HCT116 (cell line): ENCODE measurements at regions not wholly inside any gene's neighbourhood (a gene's known extent, or its start where the extent isn't known, plus 50 kb on each side); places are given as distances from the start of the nearest gene placed in this dataset.

Source experiments
- ATAC-seq: fragments of 200-7000 bp; cut with Tn5 transposase; 2 replicates; pipeline ENCODE4 v1.9.1; 2020; ENCODE audit warnings: mild to moderate bottlenecking, moderate library complexity
- BruUV-seq: library from RNA; stranded (reverse); fragments of 400-500 nt; replicated peaks from 2 replicates; lab custom pipeline; 2021; lab: Mats Ljungman, UMichigan
- CTCF ChIA-PET: fragments of 300-600 bp; sonication (Branson Sonifier 250); formaldehyde crosslinking; loops from one replicate; lab custom pipeline; 2021; ENCODE audit warnings: antibody characterized with exemption; lab: Charles Lee
- POLR2A ChIA-PET: fragments of 300-600, 350-600 bp; sonication (Branson Sonifier 250); formaldehyde crosslinking; loops from one replicate; lab custom pipeline; 2021; ENCODE audit warnings: antibody characterized with exemption; lab: Charles Lee
- RAD21 ChIA-PET, 2 experiments: fragments of 300-600 bp; sonication (Branson Sonifier 250); formaldehyde crosslinking; loops; one replicate each; lab custom pipeline; 2023; ENCODE audit warnings: low total read pairs in 2 of 2; ENCODE audit not compliant: uncharacterized antibody in 2 of 2, unreplicated experiment in 2 of 2, low non-redundant PET in 1 of 2; lab: Charles Lee
- DNase-seq: peaks from one replicate; pipeline ENCODE4 v3.0.0-alpha.2; 2010; ENCODE audit warnings: low read depth, low spot score
- H2AFZ ChIP-seq: fragments of 200-600 bp; shearing (Covaris generic), sonication (generic); 2 replicates; pipeline ENCODE4 v1.6.1; 2017; ENCODE audit warnings: low read depth, mixed run types, mixed read lengths, antibody characterized with exemption, low read length; ENCODE audit not compliant: poor library complexity, severe bottlenecking
- H3K27ac ChIP-seq: 2 replicates; pipeline ENCODE4 v1.5.1; 2012; ENCODE audit warnings: low read depth, low read length
- H3K27me3 ChIP-seq: fragments of 200-600 bp; sonication (generic); 2 replicates; pipeline ENCODE4 v1.6.1; 2016; ENCODE audit warnings: mixed run types, low read length, mixed read lengths; ENCODE audit not compliant: insufficient read depth
- H3K36me3 ChIP-seq, 2 experiments: fragments of 200-500 bp in 1 of 2; fragments of 200-600 bp in 1 of 2; sonication (Bioruptor generic) in 1 of 2; sonication (generic) in 1 of 2; 2 replicates each; pipeline versions ENCODE4 v1.5.1 to v1.6.1; 2014 to 2016; ENCODE audit warnings: low read length in 2 of 2, inconsistent platforms in 1 of 2, mixed read lengths in 1 of 2, mixed run types in 1 of 2; ENCODE audit not compliant: insufficient read depth in 2 of 2, control insufficient read depth in 1 of 2
- H3K4me1 ChIP-seq, 2 experiments: fragments of 200-600 bp in 1 of 2; sonication (generic) in 1 of 2; 2 replicates each; pipeline versions ENCODE4 v1.5.1 to v1.6.1; 2012 to 2017; ENCODE audit warnings: low read length in 2 of 2, inconsistent platforms in 1 of 2, mild to moderate bottlenecking in 1 of 2, mixed read lengths in 1 of 2, mixed run types in 1 of 2, moderate library complexity in 1 of 2; ENCODE audit not compliant: insufficient read depth in 2 of 2, control insufficient read depth in 1 of 2
- H3K4me2 ChIP-seq: fragments of 200-600 bp; sonication (generic); 2 replicates; pipeline ENCODE4 v1.6.1; 2017; ENCODE audit warnings: mixed run types, low read length, mixed read lengths
- H3K4me3 ChIP-seq, 2 experiments: fragments of 200-600 bp in 1 of 2; sonication (generic) in 1 of 2; replicated peaks in 1 of 2; 2 replicates each; pipeline ENCODE4 v1.5.1; 2011 to 2016; ENCODE audit warnings: low read length in 2 of 2, control low read depth in 1 of 2, low read depth in 1 of 2, mild to moderate bottlenecking in 1 of 2, mixed read lengths in 1 of 2, mixed run types in 1 of 2
- H3K79me2 ChIP-seq: fragments of 200-600 bp; sonication (generic); 2 replicates; pipeline ENCODE4 v1.6.1; 2017; ENCODE audit warnings: mild to moderate bottlenecking, mixed run types, low read length, moderate library complexity, mixed read lengths; ENCODE audit not compliant: insufficient read depth
- H3K9ac ChIP-seq: fragments of 200-600 bp; sonication (generic); 2 replicates; pipeline ENCODE4 v1.6.1; 2016; ENCODE audit warnings: low read length, mixed read lengths
- H3K9me2 ChIP-seq: fragments of 200-600 bp; sonication (generic), shearing (Covaris generic); 2 replicates; pipeline ENCODE4 v1.6.1; 2017; ENCODE audit warnings: mixed run types, mild to moderate bottlenecking, moderate library complexity; ENCODE audit not compliant: insufficient read depth
- H3K9me3 ChIP-seq, 2 experiments: fragments of 200-500 bp in 1 of 2; fragments of 200-600 bp in 1 of 2; sonication (Bioruptor generic) in 1 of 2; sonication (generic) in 1 of 2; 2 replicates each; pipeline ENCODE4 v1.6.1; 2014 to 2017; ENCODE audit warnings: low read length in 2 of 2, mixed read lengths in 2 of 2, inconsistent platforms in 1 of 2, low read depth in 1 of 2, mild to moderate bottlenecking in 1 of 2, mixed run types in 1 of 2, moderate library complexity in 1 of 2; ENCODE audit not compliant: control insufficient read depth in 1 of 2, insufficient read depth in 1 of 2
- H4K20me1 ChIP-seq: fragments of 200-600 bp; sonication (generic), shearing (Covaris generic); 2 replicates; pipeline ENCODE4 v1.6.1; 2017; ENCODE audit warnings: mixed run types, mild to moderate bottlenecking, moderate library complexity; ENCODE audit not compliant: insufficient read depth
- CBX3 ChIP-seq: IDR thresholded peaks from 2 replicates; pipeline ENCODE4 v1.6.1; 2012; ENCODE audit warnings: low read depth
- CEBPB ChIP-seq: IDR thresholded peaks from 2 replicates; pipeline ENCODE4 v1.6.1; 2012; ENCODE audit warnings: low read depth
- CTCF ChIP-seq, 3 experiments: fragments of 200-600 bp in 1 of 3; sonication (generic) in 1 of 3; IDR thresholded peaks in 2 of 3; conservative IDR thresholded peaks in 1 of 3; 2 replicates each; pipeline ENCODE4 v1.5.1; 2012 to 2017; ENCODE audit warnings: low read depth in 2 of 3, low read length in 2 of 3, antibody characterized with exemption in 1 of 3, borderline replicate concordance in 1 of 3, control low read depth in 1 of 3, mild to moderate bottlenecking in 1 of 3, mixed read lengths in 1 of 3, mixed run types in 1 of 3, moderate library complexity in 1 of 3; ENCODE audit not compliant: insufficient read depth in 1 of 3
- EGR1 ChIP-seq: IDR thresholded peaks from 2 replicates; pipeline ENCODE4 v1.6.1; 2012; ENCODE audit warnings: low read depth
- ELF1 ChIP-seq: IDR thresholded peaks from 2 replicates; pipeline ENCODE4 v1.6.1; 2012; ENCODE audit warnings: low read depth, borderline replicate concordance
- EZH2 ChIP-seq: fragments of 200-600 bp; sonication (generic); IDR thresholded peaks from 2 replicates; pipeline ENCODE4 v1.6.1; 2017; ENCODE audit warnings: antibody characterized with exemption, mixed run types
- EZH2phosphoT487 ChIP-seq: fragments of 200-600 bp; IDR thresholded peaks from 2 replicates; pipeline ENCODE4 v1.6.1; 2018; ENCODE audit warnings: antibody characterized with exemption, borderline replicate concordance
- FOSL1 ChIP-seq: IDR thresholded peaks from 2 replicates; pipeline ENCODE4 v1.6.1; 2012; ENCODE audit warnings: low read depth
- JUND ChIP-seq: IDR thresholded peaks from 2 replicates; pipeline ENCODE4 v1.6.1; 2012
- POLR2A ChIP-seq: IDR thresholded peaks from 2 replicates; pipeline ENCODE4 v1.7.0; 2011; ENCODE audit warnings: borderline replicate concordance; ENCODE audit not compliant: insufficient read depth, insufficient read length; ENCODE audit errors: extremely low read depth
- RAD21 ChIP-seq: IDR thresholded peaks from 2 replicates; pipeline ENCODE4 v1.6.1; 2012; ENCODE audit warnings: low read depth, mild to moderate bottlenecking
- SP1 ChIP-seq: IDR thresholded peaks from 2 replicates; pipeline ENCODE4 v1.6.1; 2012; ENCODE audit warnings: low read depth
- SRF ChIP-seq: IDR thresholded peaks from 2 replicates; pipeline ENCODE4 v1.6.1; 2012; ENCODE audit warnings: low read depth
- YY1 ChIP-seq: IDR thresholded peaks from 2 replicates; pipeline ENCODE4 v1.6.1; 2011; ENCODE audit warnings: low read length, low read depth, moderate library complexity, mild to moderate bottlenecking; ENCODE audit not compliant: insufficient replicate concordance; ENCODE audit errors: extremely low read depth
- ZBTB33 ChIP-seq: IDR thresholded peaks from 2 replicates; pipeline ENCODE4 v1.6.1; 2011; ENCODE audit warnings: mild to moderate bottlenecking, low read length, moderate library complexity; ENCODE audit not compliant: insufficient replicate concordance; ENCODE audit errors: extremely low read depth
- ZFX ChIP-seq: fragments of 450-650 bp; IDR thresholded peaks from 2 replicates; pipeline ENCODE4 v1.6.1; 2017
- ZNF274 ChIP-seq: fragments of 200-500 bp; sonication (Bioruptor generic); IDR thresholded peaks from 2 replicates; pipeline ENCODE4 v1.6.1; 2014; ENCODE audit warnings: mild to moderate bottlenecking, low read depth, low read length, inconsistent platforms
- intact Hi-C: fragments of 100-400 bp; cut with micrococcal nuclease; formaldehyde crosslinking; loops from 2 replicates; pipeline ENCODE4 v1.10.0; 2022
- TF ChIP-seq, protein P1 (sequence below): IDR thresholded peaks from 2 replicates; pipeline ENCODE4 v1.6.1; 2012
- TF ChIP-seq, protein P2 (sequence below): IDR thresholded peaks from 2 replicates; pipeline ENCODE4 v1.6.1; 2012; ENCODE audit warnings: low read depth

DNA sequence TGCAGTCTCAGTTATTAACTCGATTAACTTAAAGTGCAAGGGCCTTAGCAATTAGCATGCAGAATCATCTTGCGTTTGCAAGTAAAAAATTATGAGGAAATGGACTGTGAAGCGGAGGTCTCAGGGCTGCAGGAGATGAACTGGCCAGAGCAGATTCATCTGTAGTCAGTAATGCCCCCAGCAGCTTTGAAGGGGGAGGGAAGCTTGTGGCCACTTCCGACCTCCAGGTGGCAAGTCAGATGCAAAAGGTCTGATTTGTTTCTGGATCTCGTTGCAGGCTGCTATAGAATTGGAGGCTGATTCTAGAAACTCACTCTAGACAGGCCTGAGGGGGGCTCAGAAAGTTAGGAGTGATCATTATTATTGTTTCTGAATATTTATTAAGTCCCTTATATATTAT, 107.4 kb upstream of the RGS6 start:
- Histone ChIP-seq H4K20me1 (no peaks in the 10 kb centered on the region), H3K9ac (no peak overlapping the region), H3K79me2 (no peaks in the 10 kb centered on the region), H3K9me2 (no peaks in the 10 kb centered on the region), H3K4me1 (no peaks in the 10 kb centered on the region), H3K9me3 (no peaks in the 10 kb centered on the region), H3K27me3 (no peaks in the 10 kb centered on the region), H2AFZ (no peak overlapping the region), H3K4me3 (no peak overlapping the region), H3K27ac (no peak overlapping the region), H3K4me2 (no peak overlapping the region), H3K36me3 (no peaks in the 10 kb centered on the region)
- ATAC-seq (no peak), DNase-seq (no peak)
- RAD21 ChIA-PET = no interaction called here
- CTCF ChIA-PET = no interaction called here
- BruUV-seq = no TSS peak
- no peak for TF ChIP-seq FOSL1
- no peak for TF ChIP-seq EGR1
- no peak for TF ChIP-seq JUND
- TF ChIP-seq ZNF274 = no peak
- TF ChIP-seq CEBPB = no peak
- no peak for TF ChIP-seq ELF1
- TF ChIP-seq SRF = no peak
- TF ChIP-seq RAD21 = no peak
- no peak for TF ChIP-seq EZH2
- TF ChIP-seq YY1 = no peak
- no peak for TF ChIP-seq EZH2phosphoT487
- TF ChIP-seq SP1 = no peak
- TF ChIP-seq CBX3 = no peak
- TF ChIP-seq, protein P1, sequence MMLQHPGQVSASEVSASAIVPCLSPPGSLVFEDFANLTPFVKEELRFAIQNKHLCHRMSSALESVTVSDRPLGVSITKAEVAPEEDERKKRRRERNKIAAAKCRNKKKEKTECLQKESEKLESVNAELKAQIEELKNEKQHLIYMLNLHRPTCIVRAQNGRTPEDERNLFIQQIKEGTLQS = no peak
- TF ChIP-seq ZBTB33 = no peak
- no peak for TF ChIP-seq CTCF (IDR thresholded peaks at IDR 0.05 in 2 of 3, conservative IDR thresholded peaks at IDR 0.05 in 1 of 3; ENCODE audit: borderline replicate concordance in 1 of 3, insufficient read depth in 1 of 3, low read depth in 2 of 3, low read length in 2 of 3)
- TF ChIP-seq, protein P2, sequence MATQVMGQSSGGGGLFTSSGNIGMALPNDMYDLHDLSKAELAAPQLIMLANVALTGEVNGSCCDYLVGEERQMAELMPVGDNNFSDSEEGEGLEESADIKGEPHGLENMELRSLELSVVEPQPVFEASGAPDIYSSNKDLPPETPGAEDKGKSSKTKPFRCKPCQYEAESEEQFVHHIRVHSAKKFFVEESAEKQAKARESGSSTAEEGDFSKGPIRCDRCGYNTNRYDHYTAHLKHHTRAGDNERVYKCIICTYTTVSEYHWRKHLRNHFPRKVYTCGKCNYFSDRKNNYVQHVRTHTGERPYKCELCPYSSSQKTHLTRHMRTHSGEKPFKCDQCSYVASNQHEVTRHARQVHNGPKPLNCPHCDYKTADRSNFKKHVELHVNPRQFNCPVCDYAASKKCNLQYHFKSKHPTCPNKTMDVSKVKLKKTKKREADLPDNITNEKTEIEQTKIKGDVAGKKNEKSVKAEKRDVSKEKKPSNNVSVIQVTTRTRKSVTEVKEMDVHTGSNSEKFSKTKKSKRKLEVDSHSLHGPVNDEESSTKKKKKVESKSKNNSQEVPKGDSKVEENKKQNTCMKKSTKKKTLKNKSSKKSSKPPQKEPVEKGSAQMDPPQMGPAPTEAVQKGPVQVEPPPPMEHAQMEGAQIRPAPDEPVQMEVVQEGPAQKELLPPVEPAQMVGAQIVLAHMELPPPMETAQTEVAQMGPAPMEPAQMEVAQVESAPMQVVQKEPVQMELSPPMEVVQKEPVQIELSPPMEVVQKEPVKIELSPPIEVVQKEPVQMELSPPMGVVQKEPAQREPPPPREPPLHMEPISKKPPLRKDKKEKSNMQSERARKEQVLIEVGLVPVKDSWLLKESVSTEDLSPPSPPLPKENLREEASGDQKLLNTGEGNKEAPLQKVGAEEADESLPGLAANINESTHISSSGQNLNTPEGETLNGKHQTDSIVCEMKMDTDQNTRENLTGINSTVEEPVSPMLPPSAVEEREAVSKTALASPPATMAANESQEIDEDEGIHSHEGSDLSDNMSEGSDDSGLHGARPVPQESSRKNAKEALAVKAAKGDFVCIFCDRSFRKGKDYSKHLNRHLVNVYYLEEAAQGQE = no peak
- TF ChIP-seq POLR2A = no peak
- TF ChIP-seq ZFX = no peak
- POLR2A ChIA-PET = no interaction called here
- intact Hi-C loops = no loop called here
